Gastroesophageal sphincter (tissue), 4 donors: ENCODE measurements at regions not wholly inside any gene's neighbourhood (a gene's known extent, or its start where the extent isn't known, plus 50 kb on each side); places are given as distances from the start of the nearest gene placed in this dataset.

Experiments
- ATAC-seq: fragments of 150-250 bp; one replicate; pipeline ENCODE4 v1.9.1; 2016; ENCODE audit warnings: mild to moderate bottlenecking, moderate library complexity
- H3K27ac ChIP-seq, 4 donors: fragments of 200-600 bp; sonication (generic) in 3 of 4; 1 replicate in 3 of 4; 2 replicates in 1 of 4; pipeline ENCODE4 v1.5.1; 2016 to 2019
- H3K27me3 ChIP-seq: fragments of 200-600 bp; sonication (generic); one replicate; pipeline ENCODE4 v1.5.1; 2019
- H3K36me3 ChIP-seq, 2 donors: fragments of 200-600 bp; sonication (generic); one replicate each; pipeline ENCODE4 v1.5.1; 2019; ENCODE audit warnings: control low read depth in 1 of 2
- H3K4me1 ChIP-seq, 3 donors: fragments of 200-600 bp; sonication (generic); 1 replicate in 2 of 3; 2 replicates in 1 of 3; pipeline ENCODE4 v1.5.1; 2016 to 2019; ENCODE audit warnings: control low read depth in 2 of 3
- H3K4me3 ChIP-seq, 2 donors: fragments of 200-600 bp; sonication (generic); one replicate each; pipeline ENCODE4 v1.5.1; 2019; ENCODE audit warnings: mild to moderate bottlenecking in 1 of 2, moderate library complexity in 1 of 2
- H3K9me3 ChIP-seq, 3 donors: fragments of 200-600 bp; sonication (generic); one replicate each; pipeline ENCODE4 v1.5.1; 2017 to 2019; ENCODE audit warnings: control low read depth in 2 of 3
- CTCF ChIP-seq, 4 experiments: fragments of 200-600 bp in 2 of 4; fragments of 450-650 bp in 2 of 4; sonication (generic) in 1 of 4; IDR thresholded peaks; one replicate each; pipeline ENCODE4 v1.5.1; 2017 to 2019; ENCODE audit warnings: antibody characterized with exemption in 4 of 4, mild to moderate bottlenecking in 2 of 4, moderate library complexity in 2 of 4
- EP300 ChIP-seq: sonication (generic); formaldehyde crosslinking; IDR thresholded peaks from one replicate; pipeline ENCODE4 v1.6.1; 2017; ENCODE audit warnings: antibody characterized with exemption, mild to moderate bottlenecking
- POLR2A ChIP-seq, 2 donors: fragments of 450-650 bp; IDR thresholded peaks; one replicate each; pipeline ENCODE4 v1.6.1; 2017; ENCODE audit warnings: antibody characterized with exemption in 2 of 2, mild to moderate bottlenecking in 2 of 2, moderate library complexity in 1 of 2
- POLR2AphosphoS5 ChIP-seq: sonication (generic); formaldehyde crosslinking; IDR thresholded peaks from one replicate; pipeline ENCODE4 v1.6.1; 2017; ENCODE audit warnings: antibody characterized with exemption
- WGBS, 2 donors: methylation state at CpG; one replicate each; pipeline ENCODE4 v1.1.5; 2018; ENCODE audit warnings: low coverage in 1 of 2; 5-methylcytosine and 5-hydroxymethylcytosine counted together

DNA sequence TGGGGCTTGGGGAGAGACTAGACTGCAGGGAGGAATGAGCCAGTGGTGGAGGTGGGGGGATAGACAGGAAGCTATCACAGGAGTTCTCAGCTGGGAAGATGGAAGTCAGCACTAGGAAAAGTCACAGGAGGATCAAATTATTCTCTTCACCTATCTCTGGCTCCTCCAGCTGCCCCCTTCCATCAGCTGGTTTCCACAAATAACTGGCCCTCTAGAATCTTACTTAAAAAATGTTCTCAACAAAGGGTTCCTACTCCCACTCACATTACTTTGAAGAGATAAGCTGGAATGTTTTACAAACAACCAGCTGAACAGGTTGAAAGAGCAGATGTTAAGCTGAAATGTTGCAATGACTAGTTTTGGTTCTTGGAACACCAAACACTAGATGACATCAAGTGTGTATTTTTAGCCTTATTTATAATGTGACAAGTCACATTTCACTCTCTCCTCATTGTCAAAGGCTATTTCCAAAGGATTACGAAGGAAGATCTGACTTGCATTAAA, 102.7 kb upstream of the AADACL2 start:
- no peak overlapping the region for H3K27ac ChIP-seq
- peaks cover 0 to 6% (median 0%) of the 10 kb centered on the region in 3 donors for H3K4me1 ChIP-seq

GRCh38 chr3:151630035-151630434, 103.7 kb upstream of the AADACL2 start:
- peaks cover 0 to 6% (median 0%) of the 10 kb centered on the region in 3 donors for H3K4me1 ChIP-seq
- H3K9me3 ChIP-seq = no peaks in the 10 kb centered on the region
- TF ChIP-seq POLR2AphosphoS5 (no peak), EP300 (no peak), CTCF (IDR thresholded peaks at IDR 0.05) (no peak), POLR2A (IDR thresholded peaks at IDR 0.05) (no peak)
- WGBS, 2 donors = 40 to 74% methylated on average over 3 of the region's 3 CpGs
- no peak overlapping the region for H3K4me3 ChIP-seq
- no peak for ATAC-seq
- H3K27ac ChIP-seq = no peak overlapping the region
- H3K36me3 ChIP-seq = no peaks in the 10 kb centered on the region
- H3K27me3 ChIP-seq = no peaks in the 10 kb centered on the region

More for the DNA sequence above, 102.7 kb upstream of the AADACL2 start:
- H3K9me3 ChIP-seq = peaks cover 0 to 4% (median 0%) of the 10 kb centered on the region in 3 donors
- ATAC-seq = peak; percentile 80
- H3K36me3 ChIP-seq = no peaks in the 10 kb centered on the region
- TF ChIP-seq POLR2AphosphoS5 = no peak
- no peak for TF ChIP-seq CTCF (IDR thresholded peaks at IDR 0.05)
- TF ChIP-seq EP300 = no peak
- no peak for TF ChIP-seq POLR2A (IDR thresholded peaks at IDR 0.05)
- WGBS, 2 donors = 0 to 17% methylated on average over 1 of the region's 1 CpG
- no peaks in the 10 kb centered on the region for H3K27me3 ChIP-seq
- no peak overlapping the region for H3K4me3 ChIP-seq

GRCh38 chr3:151625586-151625985, 108.1 kb upstream of the AADACL2 start:
- Histone ChIP-seq H3K9me3 (no peaks in the 10 kb centered on the region), H3K27ac (no peak overlapping the region), H3K4me3 (no peak overlapping the region), H3K4me1 (no peaks in the 10 kb centered on the region), H3K36me3 (no peaks in the 10 kb centered on the region), H3K27me3 (no peaks in the 10 kb centered on the region)
- WGBS, 2 donors = 67 to 76% methylated on average over 1 of the region's 1 CpG
- no peak for ATAC-seq
- no peak for TF ChIP-seq POLR2A (IDR thresholded peaks at IDR 0.05)

DNA sequence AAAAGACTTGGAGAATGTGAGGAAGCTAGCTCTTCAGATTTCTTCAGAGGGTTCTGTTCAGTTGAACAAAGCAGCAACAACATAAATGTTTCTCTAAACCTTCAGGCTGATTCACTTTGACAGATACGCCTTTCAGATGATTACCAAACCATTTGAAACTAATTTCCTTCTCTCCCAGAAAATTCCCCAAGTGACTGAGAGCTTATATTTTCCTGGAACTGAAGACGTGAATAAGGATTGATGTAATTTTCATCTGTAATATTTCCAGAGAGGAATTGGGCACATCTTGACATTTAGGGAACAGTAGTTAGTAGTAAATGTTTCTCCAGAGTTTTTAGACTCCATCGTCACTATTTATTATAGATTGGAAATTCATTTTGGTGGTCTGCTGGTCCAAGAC, 108.6 kb upstream of the AADACL2 start:
- TF ChIP-seq EP300 = no peak
- TF ChIP-seq POLR2AphosphoS5 = no peak
- TF ChIP-seq CTCF (IDR thresholded peaks at IDR 0.05) = no peak
- TF ChIP-seq POLR2A (IDR thresholded peaks at IDR 0.05) = no peak
- H3K4me3 ChIP-seq = no peak overlapping the region
- no peaks in the 10 kb centered on the region for H3K27me3 ChIP-seq
- ATAC-seq = no peak
- H3K36me3 ChIP-seq = no peaks in the 10 kb centered on the region
- WGBS, 2 donors = 41 to 53% methylated on average over 3 of the region's 3 CpGs
- H3K27ac ChIP-seq = no peak overlapping the region
- no peaks in the 10 kb centered on the region for H3K9me3 ChIP-seq
- no peaks in the 10 kb centered on the region for H3K4me1 ChIP-seq

GRCh38 chr3:151620071-151620470, 113.7 kb upstream of the AADACL2 start:
- TF ChIP-seq CTCF (IDR thresholded peaks at IDR 0.05) (no peak), POLR2AphosphoS5 (no peak), POLR2A (IDR thresholded peaks at IDR 0.05) (no peak), EP300 (no peak)
- Histone ChIP-seq H3K27ac (no peak overlapping the region), H3K4me3 (no peak overlapping the region), H3K36me3 (no peaks in the 10 kb centered on the region), H3K9me3 (no peaks in the 10 kb centered on the region), H3K27me3 (no peaks in the 10 kb centered on the region), H3K4me1 (no peaks in the 10 kb centered on the region)
- ATAC-seq = no peak
